Caco-2 (cell line): ENCODE measurements at regions not wholly inside any gene's neighbourhood (a gene's known extent, or its start where the extent isn't known, plus 50 kb on each side); places are given as distances from the start of the nearest gene placed in this dataset.

Experiments used
- BruUV-seq: library from RNA; stranded (reverse); fragments of 400-500 nt; replicated peaks from 2 replicates; lab custom pipeline; 2021; lab: Mats Ljungman, UMichigan
- CTCF ChIA-PET: fragments of 300-600 bp; sonication (Branson Sonifier 250); formaldehyde crosslinking; loops from one replicate; lab custom pipeline; 2022; ENCODE audit warnings: antibody characterized with exemption; lab: Charles Lee
- POLR2A ChIA-PET: fragments of 300-600 bp; sonication (Branson Sonifier 250); formaldehyde crosslinking; loops from one replicate; lab custom pipeline; 2022; ENCODE audit warnings: antibody characterized with exemption; lab: Charles Lee
- DNase-seq, 2 experiments: peaks; one replicate each; pipeline versions ENCODE4 v3.0.0 to v3.0.0-alpha.2; 2020 to 2022
- H3K27me3 ChIP-seq: replicated peaks from 2 replicates; pipeline ENCODE4 v1.6.0; 2011; ENCODE audit warnings: low read length; ENCODE audit not compliant: control insufficient read depth, insufficient read depth
- H3K36me3 ChIP-seq: 2 replicates; pipeline ENCODE4 v1.5.1; 2011; ENCODE audit warnings: low read length; ENCODE audit not compliant: control insufficient read depth, insufficient read depth
- H3K4me1 ChIP-seq: fragments of 250-450 bp; sonication (Bioruptor Pico); 2 replicates; pipeline ENCODE4 v1.5.1; 2020; ENCODE audit warnings: mild to moderate bottlenecking
- H3K4me3 ChIP-seq: 2 replicates; pipeline ENCODE4 v1.5.1; 2011; ENCODE audit warnings: low read depth, mild to moderate bottlenecking, control low read depth, low read length
- H3K9me3 ChIP-seq: fragments of 250-450 bp; sonication (Bioruptor Pico); 2 replicates; pipeline ENCODE4 v1.5.1; 2020; ENCODE audit warnings: mild to moderate bottlenecking, moderate library complexity
- H3K27ac Mint-ChIP-seq: one replicate; pipeline ENCODE4 v1.8.0; 2022; ENCODE audit warnings: mixed read lengths; ENCODE audit not compliant: unreplicated experiment
- H3K27me3 Mint-ChIP-seq: one replicate; pipeline ENCODE4 v1.8.0; 2022; ENCODE audit warnings: mixed read lengths; ENCODE audit not compliant: insufficient read depth, unreplicated experiment
- H3K36me3 Mint-ChIP-seq: one replicate; pipeline ENCODE4 v1.8.0; 2022; ENCODE audit warnings: mild to moderate bottlenecking, mixed read lengths; ENCODE audit not compliant: insufficient read depth, unreplicated experiment
- H3K4me1 Mint-ChIP-seq: one replicate; pipeline ENCODE4 v1.8.0; 2022; ENCODE audit warnings: low read depth, mixed read lengths; ENCODE audit not compliant: unreplicated experiment
- H3K4me3 Mint-ChIP-seq: one replicate; pipeline ENCODE4 v1.8.0; 2022; ENCODE audit warnings: mild to moderate bottlenecking, moderate library complexity, mixed read lengths; ENCODE audit not compliant: unreplicated experiment
- H3K9me3 Mint-ChIP-seq: one replicate; pipeline ENCODE4 v1.8.0; 2022; ENCODE audit warnings: mixed read lengths; ENCODE audit not compliant: unreplicated experiment
- intact Hi-C: fragments of 100-400 bp; cut with micrococcal nuclease; formaldehyde crosslinking; loops from one replicate; pipeline ENCODE4 v1.10.0; 2022; ENCODE audit not compliant: unreplicated experiment
- TF ChIP-seq, protein P1 (sequence below), 2 experiments: fragments of 200-600 bp in 1 of 2; IDR thresholded peaks; 1 replicate in 1 of 2; 2 replicates in 1 of 2; pipeline versions ENCODE4 v1.5.1 to v1.8.0; 2011 to 2022; ENCODE audit warnings: antibody characterized with exemption in 1 of 2, control low read depth in 1 of 2, inconsistent platforms in 1 of 2, low read depth in 1 of 2, low read length in 1 of 2, mild to moderate bottlenecking in 1 of 2, moderate library complexity in 1 of 2; ENCODE audit not compliant: insufficient read depth in 1 of 2, severe bottlenecking in 1 of 2, unreplicated experiment in 1 of 2

DNA sequence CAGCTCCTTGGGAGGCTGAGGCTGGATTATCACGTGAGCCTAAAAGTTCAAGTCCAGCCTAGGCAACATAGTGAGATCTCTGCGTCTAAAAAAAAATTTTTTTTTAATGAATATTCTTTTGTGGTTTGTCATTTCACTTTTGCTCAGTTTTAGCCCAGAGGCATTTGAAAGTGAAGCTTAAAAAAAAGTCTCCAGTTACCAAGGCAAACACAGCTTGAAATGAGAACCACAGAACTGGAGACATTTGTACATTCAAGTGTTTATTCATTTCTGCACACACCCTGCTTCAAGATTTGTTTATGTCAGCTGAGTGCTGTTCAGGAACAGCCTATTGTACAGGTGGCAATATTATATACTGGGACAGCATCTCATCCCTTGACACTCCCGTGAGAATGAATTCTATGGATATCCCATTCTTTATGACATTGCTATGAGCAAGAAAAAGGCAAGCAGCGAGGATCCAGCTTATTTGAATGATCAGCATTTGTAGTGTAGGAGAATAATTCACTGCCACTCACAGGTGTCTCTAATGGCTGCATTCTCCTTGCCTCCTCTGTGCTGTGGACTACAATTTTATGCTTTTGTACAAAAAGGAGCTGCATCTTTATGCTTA is 444.8 kb upstream of the GRM7 start:
- ChIA-PET POLR2A (no interaction called here), CTCF (no interaction called here)
- Mint-ChIP-seq H3K27ac (no peak overlapping the region), H3K9me3 (no peaks in the 10 kb centered on the region), H3K27me3 (no peaks in the 10 kb centered on the region), H3K36me3 (no peaks in the 10 kb centered on the region), H3K4me1 (no peaks in the 10 kb centered on the region), H3K4me3 (no peak overlapping the region)
- TF ChIP-seq, protein P1, sequence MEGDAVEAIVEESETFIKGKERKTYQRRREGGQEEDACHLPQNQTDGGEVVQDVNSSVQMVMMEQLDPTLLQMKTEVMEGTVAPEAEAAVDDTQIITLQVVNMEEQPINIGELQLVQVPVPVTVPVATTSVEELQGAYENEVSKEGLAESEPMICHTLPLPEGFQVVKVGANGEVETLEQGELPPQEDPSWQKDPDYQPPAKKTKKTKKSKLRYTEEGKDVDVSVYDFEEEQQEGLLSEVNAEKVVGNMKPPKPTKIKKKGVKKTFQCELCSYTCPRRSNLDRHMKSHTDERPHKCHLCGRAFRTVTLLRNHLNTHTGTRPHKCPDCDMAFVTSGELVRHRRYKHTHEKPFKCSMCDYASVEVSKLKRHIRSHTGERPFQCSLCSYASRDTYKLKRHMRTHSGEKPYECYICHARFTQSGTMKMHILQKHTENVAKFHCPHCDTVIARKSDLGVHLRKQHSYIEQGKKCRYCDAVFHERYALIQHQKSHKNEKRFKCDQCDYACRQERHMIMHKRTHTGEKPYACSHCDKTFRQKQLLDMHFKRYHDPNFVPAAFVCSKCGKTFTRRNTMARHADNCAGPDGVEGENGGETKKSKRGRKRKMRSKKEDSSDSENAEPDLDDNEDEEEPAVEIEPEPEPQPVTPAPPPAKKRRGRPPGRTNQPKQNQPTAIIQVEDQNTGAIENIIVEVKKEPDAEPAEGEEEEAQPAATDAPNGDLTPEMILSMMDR (IDR thresholded peaks at IDR 0.05; ENCODE audit: insufficient read depth in 1 of 2, low read depth in 1 of 2, low read length in 1 of 2, severe bottlenecking in 1 of 2, unreplicated experiment in 1 of 2): no peak
- BruUV-seq: no TSS peak
- H3K27me3 ChIP-seq: no peaks in the 10 kb centered on the region
- no peak for DNase-seq
- intact Hi-C loops: no loop called here
- no peaks in the 10 kb centered on the region for H3K9me3 ChIP-seq
- H3K4me1 ChIP-seq: no peaks in the 10 kb centered on the region
- H3K4me3 ChIP-seq: no peak overlapping the region
- H3K36me3 ChIP-seq: no peaks in the 10 kb centered on the region

DNA sequence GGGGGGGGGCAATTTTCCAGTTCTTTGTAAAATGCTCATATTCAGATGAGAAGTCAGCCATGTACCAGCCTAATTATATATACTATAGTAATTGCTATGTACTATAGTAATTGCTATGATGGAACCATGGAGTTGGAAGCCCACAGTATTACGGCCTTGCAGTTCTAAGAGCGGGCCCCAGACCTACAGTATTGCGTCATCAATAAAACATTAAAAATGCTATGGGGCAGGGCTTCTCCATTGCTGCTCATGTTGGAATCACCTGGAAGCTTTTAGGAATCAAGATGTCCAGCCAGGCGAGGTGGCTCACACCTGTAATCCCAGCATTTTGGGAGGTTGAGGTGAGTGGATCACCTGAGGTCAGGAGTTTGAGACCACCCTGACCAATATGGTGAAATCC is 443.7 kb upstream of the GRM7 start:
- H3K27ac Mint-ChIP-seq: no peak overlapping the region
- H3K4me1 Mint-ChIP-seq: no peaks in the 10 kb centered on the region
- H3K4me1 ChIP-seq: no peaks in the 10 kb centered on the region
- no peaks in the 10 kb centered on the region for H3K36me3 ChIP-seq
- no peak for DNase-seq
- BruUV-seq: no TSS peak
- H3K36me3 Mint-ChIP-seq: no peaks in the 10 kb centered on the region
- H3K9me3 Mint-ChIP-seq: no peaks in the 10 kb centered on the region
- H3K4me3 ChIP-seq: no peak overlapping the region
- TF ChIP-seq, protein P1 (IDR thresholded peaks at IDR 0.05; ENCODE audit: insufficient read depth in 1 of 2, low read depth in 1 of 2, low read length in 1 of 2, severe bottlenecking in 1 of 2, unreplicated experiment in 1 of 2): no peak
- no peaks in the 10 kb centered on the region for H3K9me3 ChIP-seq
- intact Hi-C loops: no loop called here
- no peak overlapping the region for H3K4me3 Mint-ChIP-seq
- POLR2A ChIA-PET: no interaction called here
- H3K27me3 ChIP-seq: no peaks in the 10 kb centered on the region
- H3K27me3 Mint-ChIP-seq: no peaks in the 10 kb centered on the region
- CTCF ChIA-PET: no interaction called here

DNA sequence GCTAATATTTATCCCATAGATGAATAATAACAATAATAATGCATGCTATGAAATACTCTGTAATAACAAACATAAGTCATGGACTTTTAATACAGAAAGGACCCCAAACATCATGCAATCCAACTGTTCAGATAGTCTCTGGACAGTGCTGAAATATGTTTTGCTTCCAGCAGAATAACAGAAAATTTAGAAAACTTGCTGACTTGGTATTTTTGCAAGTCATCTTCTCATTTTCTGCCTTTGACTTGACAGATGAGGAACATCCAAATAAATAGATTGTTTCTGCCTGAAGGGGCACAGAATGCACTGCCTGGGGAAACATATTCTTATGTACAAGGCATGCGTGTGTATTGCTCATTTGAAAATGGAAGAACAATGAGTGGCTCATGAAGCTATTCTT is 442.4 kb upstream of the GRM7 start:
- H3K27me3 ChIP-seq: no peaks in the 10 kb centered on the region
- no peaks in the 10 kb centered on the region for H3K36me3 Mint-ChIP-seq

More for the DNA sequence above, 442.4 kb upstream of the GRM7 start:
- Mint-ChIP-seq H3K27ac (no peak overlapping the region), H3K4me1 (no peaks in the 10 kb centered on the region), H3K4me3 (no peak overlapping the region), H3K27me3 (no peaks in the 10 kb centered on the region), H3K9me3 (peaks cover 2% of the 10 kb centered on the region)
- intact Hi-C loops: no loop called here
- ChIA-PET CTCF (no interaction called here), POLR2A (no interaction called here)
- BruUV-seq: no TSS peak
- TF ChIP-seq, protein P1 (IDR thresholded peaks at IDR 0.05; ENCODE audit: insufficient read depth in 1 of 2, low read depth in 1 of 2, low read length in 1 of 2, severe bottlenecking in 1 of 2, unreplicated experiment in 1 of 2): no peak
- Histone ChIP-seq H3K4me3 (no peak overlapping the region), H3K9me3 (no peaks in the 10 kb centered on the region), H3K36me3 (no peaks in the 10 kb centered on the region), H3K4me1 (no peaks in the 10 kb centered on the region)
- no peak for DNase-seq
